BLaER1 treated with 17β-estradiol and CSF1 and Interleukin-3, amounts not matched to agents 10 nM and 100 nM (cell line): ENCODE measurements at regions not wholly inside any gene's neighbourhood (a gene's known extent, or its start where the extent isn't known, plus 50 kb on each side); places are given as distances from the start of the nearest gene placed in this dataset.

Source experiments
- H3K27ac ChIP-seq, 11 experiments: shearing (Covaris generic); formaldehyde crosslinking; 2 replicates each; pipeline ENCODE4 v1.8.1; 2022
- H3K27me3 ChIP-seq, 11 experiments: shearing (Covaris generic); formaldehyde crosslinking; 2 replicates each; pipeline ENCODE4 v1.8.1; 2022
- H3K36me3 ChIP-seq, 11 experiments: shearing (Covaris generic); formaldehyde crosslinking; 2 replicates each; pipeline ENCODE4 v1.8.1; 2022
- H3K4me1 ChIP-seq, 10 experiments: shearing (Covaris generic); formaldehyde crosslinking; 2 replicates each; pipeline ENCODE4 v1.8.1; 2022
- H3K4me2 ChIP-seq, 11 experiments: shearing (Covaris generic); formaldehyde crosslinking; 2 replicates each; pipeline ENCODE4 v1.8.1; 2022
- H3K4me3 ChIP-seq, 10 experiments: shearing (Covaris generic); formaldehyde crosslinking; 2 replicates each; pipeline ENCODE4 v1.8.1; 2022
- H3K9ac ChIP-seq, 11 experiments: shearing (Covaris generic); formaldehyde crosslinking; 2 replicates each; pipeline ENCODE4 v1.8.1; 2022
- H3K9me3 ChIP-seq, 11 experiments: shearing (Covaris generic); formaldehyde crosslinking; replicated peaks in 1 of 11; 2 replicates each; pipeline ENCODE4 v1.8.1; 2022
- H4K20me1 ChIP-seq, 11 experiments: shearing (Covaris generic); formaldehyde crosslinking; 2 replicates each; pipeline ENCODE4 v1.8.1; 2022
- Cebpa-rat ChIP-seq, 11 experiments: shearing (Covaris generic); IDR thresholded peaks; 2 replicates each; pipeline ENCODE4 v1.8.1; 2022

DNA sequence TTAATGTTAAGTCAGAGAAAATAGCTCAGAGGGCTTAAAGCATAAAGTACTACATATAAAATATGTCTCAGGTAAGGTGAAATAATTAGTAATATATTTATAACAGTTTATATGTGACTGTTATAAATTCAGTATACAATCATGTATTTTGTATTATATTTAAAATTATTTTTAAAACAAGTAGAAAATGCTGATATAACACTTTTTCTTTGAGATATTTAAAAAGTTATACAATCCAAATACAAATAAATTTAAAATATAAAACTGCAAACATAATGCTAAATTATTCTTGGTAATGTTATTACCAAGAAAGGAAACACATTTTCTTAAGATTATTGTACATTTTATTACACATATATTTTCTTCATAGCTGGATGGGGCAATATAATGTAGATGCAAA, 539.9 kb upstream of the CDH9 start:
- H3K9me3 ChIP-seq: no peaks in the 10 kb centered on the region
- H3K27me3 ChIP-seq: no peaks in the 10 kb centered on the region
- no peak overlapping the region for H3K9ac ChIP-seq
- H3K27ac ChIP-seq: no peak overlapping the region
- no peaks in the 10 kb centered on the region for H4K20me1 ChIP-seq
- TF ChIP-seq Cebpa-rat (IDR thresholded peaks at IDR 0.05): no peak
- no peak overlapping the region for H3K4me2 ChIP-seq
- H3K4me3 ChIP-seq: no peak overlapping the region
- H3K36me3 ChIP-seq: no peaks in the 10 kb centered on the region
- no peaks in the 10 kb centered on the region for H3K4me1 ChIP-seq

DNA sequence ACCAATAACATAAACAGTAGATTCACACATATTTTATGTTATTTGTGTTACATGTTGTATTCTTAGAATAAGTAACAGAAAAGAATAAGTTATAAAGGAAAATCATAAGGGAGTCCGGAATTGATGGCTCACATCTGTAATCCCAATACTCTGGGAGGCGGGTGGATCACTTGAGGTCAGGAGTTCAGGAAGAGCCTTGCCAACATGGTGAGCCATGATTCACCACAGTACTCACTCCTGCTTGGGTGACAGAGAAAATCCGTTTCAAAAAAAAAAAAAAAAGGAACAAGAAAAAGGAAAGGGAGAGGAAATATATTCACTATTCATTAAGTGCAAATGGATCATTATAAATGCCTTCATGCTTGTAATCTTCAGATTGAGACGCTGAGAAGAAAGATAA, 533.3 kb upstream of the CDH9 start:
- no peak overlapping the region for H3K4me3 ChIP-seq
- H3K9ac ChIP-seq: no peak overlapping the region
- H3K4me2 ChIP-seq: no peak overlapping the region
- no peaks in the 10 kb centered on the region for H4K20me1 ChIP-seq
- H3K4me1 ChIP-seq: no peaks in the 10 kb centered on the region
- no peaks in the 10 kb centered on the region for H3K27me3 ChIP-seq
- H3K36me3 ChIP-seq: no peaks in the 10 kb centered on the region
- no peaks in the 10 kb centered on the region for H3K9me3 ChIP-seq
- H3K27ac ChIP-seq: no peak overlapping the region
- no peak for TF ChIP-seq Cebpa-rat (IDR thresholded peaks at IDR 0.05)

GRCh38 chr5:27568811-27569210, 530.4 kb upstream of the CDH9 start:
- Histone ChIP-seq H3K9me3 (no peaks in the 10 kb centered on the region), H3K4me3 (no peak overlapping the region), H3K36me3 (no peaks in the 10 kb centered on the region), H3K27me3 (no peaks in the 10 kb centered on the region), H4K20me1 (no peaks in the 10 kb centered on the region), H3K9ac (no peak overlapping the region), H3K4me1 (no peaks in the 10 kb centered on the region), H3K27ac (no peak overlapping the region), H3K4me2 (no peak overlapping the region)
- no peak for TF ChIP-seq Cebpa-rat (IDR thresholded peaks at IDR 0.05)

DNA sequence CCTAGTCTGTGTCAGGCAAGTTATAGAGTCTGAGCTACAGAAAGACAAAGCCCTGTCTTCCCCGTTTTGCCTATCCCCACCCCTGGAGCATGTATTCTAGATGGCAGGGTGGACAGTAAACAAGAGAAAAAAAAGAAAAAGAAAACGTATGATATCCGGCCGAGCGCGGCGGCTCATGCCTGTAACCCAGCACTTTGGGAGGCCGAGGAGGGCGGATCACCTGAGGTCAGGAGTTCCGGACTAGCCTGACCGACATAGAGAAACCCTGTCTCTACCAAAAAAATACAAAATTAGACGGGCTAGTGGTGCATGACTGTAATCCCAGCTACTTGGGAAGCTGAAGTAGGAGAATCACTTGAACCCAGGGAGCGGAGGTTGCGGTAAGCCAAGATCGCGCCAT, 523.0 kb upstream of the CDH9 start:
- no peaks in the 10 kb centered on the region for H4K20me1 ChIP-seq
- H3K9me3 ChIP-seq: no peaks in the 10 kb centered on the region
- no peak overlapping the region for H3K4me2 ChIP-seq
- no peak overlapping the region for H3K4me3 ChIP-seq
- no peak overlapping the region for H3K27ac ChIP-seq
- H3K9ac ChIP-seq: no peak overlapping the region
- no peaks in the 10 kb centered on the region for H3K27me3 ChIP-seq
- no peaks in the 10 kb centered on the region for H3K36me3 ChIP-seq
- no peak for TF ChIP-seq Cebpa-rat (IDR thresholded peaks at IDR 0.05)
- H3K4me1 ChIP-seq: no peaks in the 10 kb centered on the region

GRCh38 chr5:27548484-27548883, 510.1 kb upstream of the CDH9 start:
- H3K9ac ChIP-seq: no peak overlapping the region
- no peak overlapping the region for H3K4me3 ChIP-seq
- H3K9me3 ChIP-seq: peaks cover 0 to 14% (median 0%) of the 10 kb centered on the region in 11 experiments; a peak in 14 of 22 replicates
- no peaks in the 10 kb centered on the region for H3K36me3 ChIP-seq
- H3K27me3 ChIP-seq: no peaks in the 10 kb centered on the region
- TF ChIP-seq Cebpa-rat (IDR thresholded peaks at IDR 0.05): no peak
- no peaks in the 10 kb centered on the region for H4K20me1 ChIP-seq
- no peaks in the 10 kb centered on the region for H3K4me1 ChIP-seq
- no peak overlapping the region for H3K4me2 ChIP-seq
- no peak overlapping the region for H3K27ac ChIP-seq

DNA sequence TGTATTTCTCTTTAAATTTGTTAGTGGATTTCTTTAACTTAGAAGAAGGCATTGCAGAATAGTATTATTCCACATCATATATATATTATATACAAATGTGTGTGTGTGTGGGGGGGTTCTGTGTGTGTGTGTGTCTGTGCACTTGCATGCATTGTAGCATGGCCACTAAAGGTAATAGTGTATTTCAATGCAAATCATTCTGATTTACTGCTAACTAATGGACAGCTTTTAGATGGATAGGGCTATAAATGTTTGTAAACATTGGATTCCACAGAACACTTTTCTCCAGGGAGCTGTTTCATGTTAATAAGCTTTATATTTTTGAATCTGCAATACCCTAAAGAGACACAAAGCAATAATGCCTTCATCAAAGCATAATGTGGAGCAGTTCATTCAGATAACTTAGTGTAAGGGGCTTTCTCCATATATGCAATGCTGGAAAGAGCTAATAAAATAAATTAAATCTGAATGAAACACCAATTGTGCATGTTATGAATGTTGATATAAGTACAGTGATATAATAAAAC, 496.7 kb upstream of the CDH9 start:
- no peak for TF ChIP-seq Cebpa-rat (IDR thresholded peaks at IDR 0.05)

DNA sequence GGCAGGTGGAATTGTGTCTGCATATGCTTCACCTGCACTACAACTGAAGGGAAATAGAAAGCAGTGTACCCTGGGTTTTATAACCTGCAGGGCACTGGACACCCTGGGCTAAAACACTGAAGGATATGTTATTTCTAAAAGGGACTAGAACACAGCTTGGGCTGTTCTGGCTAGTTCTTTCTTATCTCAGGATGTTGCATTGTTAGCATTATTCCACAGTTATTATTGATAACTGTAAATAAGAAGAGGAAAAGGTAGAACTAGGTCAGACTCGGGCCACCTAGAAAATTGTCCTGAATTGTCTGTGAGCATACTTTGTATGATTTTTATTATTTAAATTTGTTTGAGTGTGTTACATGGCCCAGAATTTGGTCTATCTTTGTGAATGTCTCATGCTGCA, 493.9 kb upstream of the CDH9 start:
- H4K20me1 ChIP-seq: no peaks in the 10 kb centered on the region
- TF ChIP-seq Cebpa-rat (IDR thresholded peaks at IDR 0.05): no peak
- H3K4me3 ChIP-seq: no peak overlapping the region
- H3K36me3 ChIP-seq: no peaks in the 10 kb centered on the region
- H3K4me1 ChIP-seq: 0 out of 20 replicates have a peak, but pooled peaks cover 0 to 4% (median 0%) of the 10 kb centered on the region in 10 experiments
- no peak overlapping the region for H3K9ac ChIP-seq
- no peak overlapping the region for H3K27ac ChIP-seq
- H3K27me3 ChIP-seq: no peaks in the 10 kb centered on the region
- H3K4me2 ChIP-seq: no peak overlapping the region
- H3K9me3 ChIP-seq: no peaks in the 10 kb centered on the region

More for the DNA sequence above, 496.7 kb upstream of the CDH9 start:
- Histone ChIP-seq H3K27ac (no peak overlapping the region), H3K4me3 (no peak overlapping the region), H3K4me2 (no peak overlapping the region), H3K9ac (no peak overlapping the region), H3K36me3 (no peaks in the 10 kb centered on the region), H3K27me3 (no peaks in the 10 kb centered on the region), H4K20me1 (no peaks in the 10 kb centered on the region), H3K9me3 (no peaks in the 10 kb centered on the region), H3K4me1 (0 out of 20 replicates have a peak, but pooled peaks cover 0 to 4% (median 0%) of the 10 kb centered on the region in 10 experiments)

DNA sequence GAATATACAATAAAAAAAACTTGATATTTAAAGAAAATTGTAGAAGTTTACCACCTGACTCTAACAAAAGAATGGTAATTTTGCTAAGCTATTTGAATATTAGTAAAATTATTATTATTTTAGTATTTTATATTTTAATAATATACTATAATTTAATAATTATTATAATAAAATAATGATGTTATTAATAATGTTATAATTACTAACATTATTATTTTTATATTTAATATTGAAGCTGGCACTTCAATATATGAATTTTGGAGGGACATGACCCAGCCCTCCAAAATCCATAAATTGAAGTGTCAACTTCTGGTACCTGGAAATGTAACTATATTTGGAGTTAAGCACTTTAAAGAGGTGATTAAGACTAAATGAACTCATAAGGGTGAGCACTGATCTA, 486.1 kb upstream of the CDH9 start:
- no peaks in the 10 kb centered on the region for H3K27me3 ChIP-seq
- H3K9ac ChIP-seq: no peak overlapping the region
- H3K9me3 ChIP-seq: peaks cover 0 to 3% (median 2%) of the 10 kb centered on the region in 11 experiments; a peak in 11 of 22 replicates
- H3K4me3 ChIP-seq: no peak overlapping the region
- H3K4me1 ChIP-seq: no peaks in the 10 kb centered on the region
- H4K20me1 ChIP-seq: no peaks in the 10 kb centered on the region
- H3K36me3 ChIP-seq: no peaks in the 10 kb centered on the region
- no peak overlapping the region for H3K27ac ChIP-seq
- TF ChIP-seq Cebpa-rat (IDR thresholded peaks at IDR 0.05): no peak
- no peak overlapping the region for H3K4me2 ChIP-seq

DNA sequence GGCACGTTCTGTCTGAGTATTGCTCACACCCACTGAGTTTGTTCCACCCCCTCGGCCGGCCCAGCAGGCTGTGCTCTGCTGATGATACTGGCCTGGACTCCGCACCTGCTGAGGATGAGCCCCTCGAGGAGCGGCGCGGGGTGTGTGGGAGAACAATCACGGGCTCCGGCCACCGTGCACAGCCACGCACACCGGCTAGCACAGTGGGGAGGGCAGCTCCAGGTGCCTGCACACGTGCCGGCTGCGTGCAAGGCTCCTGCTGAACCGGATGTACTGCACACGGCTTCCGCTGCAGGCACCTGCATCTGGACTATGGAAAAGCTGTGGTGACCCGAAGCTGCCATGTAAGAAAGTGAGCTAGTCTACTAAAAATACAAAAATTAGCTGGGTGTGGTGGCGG, 485.2 kb upstream of the CDH9 start:
- Histone ChIP-seq H3K9me3 (peaks cover 0 to 12% (median 9%) of the 10 kb centered on the region in 11 experiments; a peak in 13 of 22 replicates), H3K36me3 (no peaks in the 10 kb centered on the region), H3K9ac (no peak overlapping the region), H3K4me1 (no peaks in the 10 kb centered on the region), H3K27me3 (no peaks in the 10 kb centered on the region), H3K4me3 (no peak overlapping the region), H3K4me2 (no peak overlapping the region), H3K27ac (no peak overlapping the region), H4K20me1 (no peaks in the 10 kb centered on the region)
- no peak for TF ChIP-seq Cebpa-rat (IDR thresholded peaks at IDR 0.05)

DNA sequence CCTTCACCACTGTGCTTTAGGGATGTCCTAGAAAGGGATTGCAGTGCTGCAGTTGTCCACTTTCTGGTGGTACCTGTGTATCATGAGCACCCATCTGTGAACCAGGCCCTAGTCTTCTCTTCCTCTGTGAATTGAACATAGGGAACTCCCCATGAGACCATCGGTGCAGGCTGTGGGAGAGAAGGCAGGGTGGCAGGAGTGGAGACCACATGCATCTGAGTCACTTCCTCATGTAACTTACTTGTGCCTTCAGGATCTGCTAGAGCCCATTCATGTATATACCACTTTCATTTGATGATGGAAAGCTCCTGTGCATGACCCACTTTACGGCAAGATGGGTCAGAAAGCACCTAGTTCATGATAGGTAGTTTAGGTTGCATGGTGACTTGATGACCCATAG, 478.1 kb upstream of the CDH9 start:
- Histone ChIP-seq H4K20me1 (no peaks in the 10 kb centered on the region; a peak in 1 of 22 replicates), H3K27ac (no peak overlapping the region)
- no peak for TF ChIP-seq Cebpa-rat (IDR thresholded peaks at IDR 0.05)

More for the DNA sequence above, 478.1 kb upstream of the CDH9 start:
- no peaks in the 10 kb centered on the region for H3K27me3 ChIP-seq
- H3K4me3 ChIP-seq: no peak overlapping the region
- no peak overlapping the region for H3K9ac ChIP-seq
- peak overlapping the region in 2 of 11 experiments; percentile 14 to 26; a peak in 2 of 22 replicates for H3K4me2 ChIP-seq
- H3K4me1 ChIP-seq: peaks cover 0 to 10% (median 0%) of the 10 kb centered on the region in 10 experiments; a peak in 2 of 20 replicates
- no peaks in the 10 kb centered on the region for H3K36me3 ChIP-seq
- peaks cover 0 to 22% (median 9%) of the 10 kb centered on the region in 11 experiments; a peak in 14 of 22 replicates for H3K9me3 ChIP-seq
